ENCODE measurements at regions not wholly inside any gene's neighbourhood (a gene's known extent, or its start where the extent isn't known, plus 50 kb on each side); places are given as distances from the start of the nearest gene placed in this dataset.

- Histone ChIP-seq H3K36me3 (no peaks in the 10 kb centered on the region), H3K9ac (ENCODE audit: low read depth in 2 of 2, low read length in 2 of 2) (no peak overlapping the region), H3K27me3 (no peaks in the 10 kb centered on the region), H3K4me1 (no peaks in the 10 kb centered on the region), H3K4me3 (no peak overlapping the region), H3K27ac (no peak overlapping the region), H3K9me3 (peaks cover 4% of the 10 kb centered on the region)
- intact Hi-C loops (cut with DNase I) = no loop called here
- DNase-seq = no peak
- TF ChIP-seq CTCF (IDR thresholded peaks at IDR 0.05) = no peak
These were observed 813.1 kb downstream of the CDH11 start for GRCh38 chr16:64308721-64309120.

- H3K9ac ChIP-seq (ENCODE audit: low read depth in 2 of 2, low read length in 2 of 2) = no peak overlapping the region
- no peak for DNase-seq
- no peak for TF ChIP-seq CTCF (IDR thresholded peaks at IDR 0.05)
- H3K36me3 ChIP-seq = no peaks in the 10 kb centered on the region
- H3K4me3 ChIP-seq = no peak overlapping the region
- H3K4me1 ChIP-seq = no peaks in the 10 kb centered on the region
- H3K9me3 ChIP-seq = peaks cover 4% of the 10 kb centered on the region
- H3K27ac ChIP-seq = no peak overlapping the region
- no peaks in the 10 kb centered on the region for H3K27me3 ChIP-seq
- intact Hi-C loops (cut with DNase I) = no loop called here
These were observed 814.4 kb downstream of the CDH11 start for GRCh38 chr16:64307431-64307830.

GRCh38 chr16:64305663-64306062 is 816.2 kb downstream of the CDH11 start:
- TF ChIP-seq CTCF (IDR thresholded peaks at IDR 0.05) = no peak
- no peak for DNase-seq
- intact Hi-C loops (cut with DNase I) = no loop called here
- Histone ChIP-seq H3K27ac (no peak overlapping the region), H3K9me3 (peaks cover 4% of the 10 kb centered on the region), H3K9ac (ENCODE audit: low read depth in 2 of 2, low read length in 2 of 2) (no peak overlapping the region), H3K4me3 (no peak overlapping the region), H3K4me1 (no peaks in the 10 kb centered on the region), H3K36me3 (no peaks in the 10 kb centered on the region), H3K27me3 (no peaks in the 10 kb centered on the region)

- peaks cover 4% of the 10 kb centered on the region for H3K9me3 ChIP-seq
- H3K4me1 ChIP-seq = no peaks in the 10 kb centered on the region
- no peak for TF ChIP-seq CTCF (IDR thresholded peaks at IDR 0.05)
- no peak for DNase-seq
- H3K4me3 ChIP-seq = no peak overlapping the region
- H3K9ac ChIP-seq (ENCODE audit: low read depth in 2 of 2, low read length in 2 of 2) = no peak overlapping the region
- H3K27me3 ChIP-seq = no peaks in the 10 kb centered on the region
- H3K27ac ChIP-seq = no peak overlapping the region
- H3K36me3 ChIP-seq = no peaks in the 10 kb centered on the region
- intact Hi-C loops (cut with DNase I) = no loop called here
These were observed 816.9 kb downstream of the CDH11 start for GRCh38 chr16:64304951-64305350.

- Histone ChIP-seq H3K27ac (no peak overlapping the region), H3K4me1 (no peaks in the 10 kb centered on the region), H3K9ac (ENCODE audit: low read depth in 2 of 2, low read length in 2 of 2) (no peak overlapping the region), H3K27me3 (no peaks in the 10 kb centered on the region), H3K36me3 (no peaks in the 10 kb centered on the region), H3K9me3 (peaks cover 1% of the 10 kb centered on the region), H3K4me3 (no peak overlapping the region)
- no peak for TF ChIP-seq CTCF (IDR thresholded peaks at IDR 0.05)
- DNase-seq = no peak
- intact Hi-C loops (cut with DNase I) = no loop called here
These were observed 817.5 kb downstream of the CDH11 start for GRCh38 chr16:64304396-64304795.

All from colonic mucosa (tissue), 4 donors.